VCaP (cell line): ENCODE measurements at regions not wholly inside any gene's neighbourhood (a gene's known extent, or its start where the extent isn't known, plus 50 kb on each side); places are given as distances from the start of the nearest gene placed in this dataset.

Experiments used
- H3K27ac ChIP-seq: fragments of 450-650 bp; 2 replicates; pipeline ENCODE4 v1.5.1; 2017
- CTCF ChIP-seq: fragments of 450-650 bp; conservative IDR thresholded peaks from 2 replicates; pipeline ENCODE4 v1.5.1; 2017; ENCODE audit warnings: mild to moderate bottlenecking, moderate library complexity

GRCh38 chr15:69652751-69653305, 200.2 kb downstream of the RPLP1 start:
- H3K27ac ChIP-seq, result no peak overlapping the region
- no peak for TF ChIP-seq CTCF

- H3K27ac ChIP-seq, result no peak overlapping the region
- no peak for TF ChIP-seq CTCF
Observed at GRCh38 chr15:69653306-69653705, 200.7 kb downstream of the RPLP1 start.

GRCh38 chr15:69653846-69654245, 201.2 kb downstream of the RPLP1 start:
- TF ChIP-seq CTCF, result no peak
- H3K27ac ChIP-seq, result no peak overlapping the region

GRCh38 chr15:69656271-69657030, 203.8 kb downstream of the RPLP1 start:
- no peak overlapping the region for H3K27ac ChIP-seq
- no peak for TF ChIP-seq CTCF

GRCh38 chr15:69657626-69658025, 205.0 kb downstream of the RPLP1 start:
- TF ChIP-seq CTCF, result no peak
- H3K27ac ChIP-seq, result no peak overlapping the region

- TF ChIP-seq CTCF, result no peak
- H3K27ac ChIP-seq, result no peak overlapping the region
Observed at GRCh38 chr15:69658411-69658945, 205.9 kb downstream of the RPLP1 start.

GRCh38 chr15:69659454-69660050, 206.9 kb downstream of the RPLP1 start:
- no peak overlapping the region for H3K27ac ChIP-seq
- no peak for TF ChIP-seq CTCF
